SK-N-SH (cell line): ENCODE measurements at regions not wholly inside any gene's neighbourhood (a gene's known extent, or its start where the extent isn't known, plus 50 kb on each side); places are given as distances from the start of the nearest gene placed in this dataset.

ENCODE experiments used
- CTCF ChIA-PET: fragments of 300-600, 350-600 bp; formaldehyde crosslinking; extraction: SDS; loops from one replicate; lab custom pipeline; 2021; lab: Yijun Ruan, JAX
- POLR2A ChIA-PET: fragments of 350-600 bp; sonication (Branson Sonifier 250); formaldehyde crosslinking; extraction: SDS; loops from one replicate; lab custom pipeline; 2020; ENCODE audit warnings: antibody characterized with exemption, inconsistent platforms; lab: Yijun Ruan, JAX
- DNase-seq: peaks from one replicate; pipeline ENCODE4 v3.0.0; 2012
- H2AFZ ChIP-seq: fragments of 200-600 bp; sonication (generic); 2 replicates; pipeline ENCODE4 v1.8.1; 2016; ENCODE audit warnings: antibody characterized with exemption, mild to moderate bottlenecking, low read depth
- H3F3A ChIP-seq: fragments of 200-600 bp; sonication (generic); replicated peaks from 2 replicates; pipeline ENCODE3; 2016; ENCODE audit warnings: antibody characterized with exemption, mild to moderate bottlenecking; ENCODE audit not compliant: insufficient read depth
- H3K27ac ChIP-seq, 2 experiments: fragments of 200-500 bp in 1 of 2; fragments of 200-600 bp in 1 of 2; sonication (Bioruptor generic) in 1 of 2; sonication (generic), shearing (Covaris generic) in 1 of 2; 2 replicates each; pipeline versions ENCODE4 v1.5.1 to v1.6.1; 2014 to 2016; ENCODE audit warnings: low read depth in 2 of 2, inconsistent platforms in 1 of 2, low read length in 1 of 2, mild to moderate bottlenecking in 1 of 2, mixed read lengths in 1 of 2
- H3K27me3 ChIP-seq: fragments of 200-600 bp; sonication (generic), shearing (Covaris generic); 2 replicates; pipeline ENCODE4 v1.6.1; 2016; ENCODE audit warnings: mixed run types; ENCODE audit not compliant: insufficient read depth
- H3K36me3 ChIP-seq, 2 experiments: fragments of 200-500 bp in 1 of 2; fragments of 200-600 bp in 1 of 2; sonication (Bioruptor generic) in 1 of 2; sonication (generic) in 1 of 2; replicated peaks in 1 of 2; 2 replicates each; pipeline versions ENCODE3 to v1.5.1; 2014 to 2016; ENCODE audit warnings: low read length in 1 of 2, mild to moderate bottlenecking in 1 of 2; ENCODE audit not compliant: insufficient read depth in 2 of 2, control insufficient read depth in 1 of 2
- H3K4me1 ChIP-seq, 2 experiments: fragments of 200-500 bp in 1 of 2; fragments of 200-600 bp in 1 of 2; sonication (Bioruptor generic) in 1 of 2; sonication (generic), shearing (Covaris generic) in 1 of 2; 2 replicates each; pipeline versions ENCODE4 v1.5.1 to v1.6.1; 2014 to 2016; ENCODE audit warnings: low read depth in 1 of 2, low read length in 1 of 2, mixed run types in 1 of 2; ENCODE audit not compliant: insufficient read depth in 2 of 2, control insufficient read depth in 1 of 2
- H3K4me2 ChIP-seq: fragments of 200-600 bp; sonication (generic), shearing (Covaris generic); 2 replicates; pipeline ENCODE4 v1.6.1; 2017; ENCODE audit warnings: mixed run types
- H3K4me3 ChIP-seq, 2 experiments: fragments of 200-500 bp in 1 of 2; fragments of 200-600 bp in 1 of 2; sonication (Bioruptor generic) in 1 of 2; sonication (generic), shearing (Covaris generic) in 1 of 2; 2 replicates each; pipeline versions ENCODE4 v1.5.1 to v1.8.1; 2014 to 2016; ENCODE audit warnings: low read depth in 2 of 2, inconsistent platforms in 1 of 2, low read length in 1 of 2, mild to moderate bottlenecking in 1 of 2, mixed read lengths in 1 of 2, moderate library complexity in 1 of 2
- H3K79me2 ChIP-seq: fragments of 200-600 bp; sonication (generic); 2 replicates; pipeline ENCODE4 v1.8.1; 2017; ENCODE audit warnings: mild to moderate bottlenecking; ENCODE audit not compliant: insufficient read depth
- H3K9ac ChIP-seq: fragments of 200-600 bp; sonication (generic); 2 replicates; pipeline ENCODE4 v1.6.1; 2017; ENCODE audit warnings: mixed run types
- H3K9me2 ChIP-seq: fragments of 200-600 bp; sonication (generic); 2 replicates; pipeline ENCODE4 v1.6.1; 2017; ENCODE audit warnings: mixed run types
- H3K9me3 ChIP-seq: fragments of 200-600 bp; sonication (generic); 2 replicates; pipeline ENCODE4 v1.6.1; 2017; ENCODE audit warnings: mixed run types, mild to moderate bottlenecking, moderate library complexity
- H4K20me1 ChIP-seq: fragments of 200-600 bp; sonication (generic); 2 replicates; pipeline ENCODE4 v1.6.1; 2017; ENCODE audit warnings: mild to moderate bottlenecking, mixed run types; ENCODE audit not compliant: insufficient read depth
- ELF1 ChIP-seq: IDR thresholded peaks from 2 replicates; pipeline ENCODE4 v1.4.0; 2012
- EP300 ChIP-seq, 2 experiments: IDR thresholded peaks; 2 replicates each; pipeline versions ENCODE4 v1.4.0 to v1.6.1; 2012; ENCODE audit warnings: borderline replicate concordance in 1 of 2, low read depth in 1 of 2, low read length in 1 of 2
- FOXJ3 ChIP-seq: sonication (generic); formaldehyde crosslinking; IDR thresholded peaks from 2 replicates; pipeline ENCODE4 v1.5.1; 2020; ENCODE audit warnings: mild to moderate bottlenecking, missing genetic modification reagents
- FOXM1 ChIP-seq: IDR thresholded peaks from 2 replicates; pipeline ENCODE4 v1.4.0; 2012; ENCODE audit warnings: low read depth, mild to moderate bottlenecking
- GATA2 ChIP-seq: sonication (generic); formaldehyde crosslinking; IDR thresholded peaks from 2 replicates; pipeline ENCODE4 v1.5.0; 2020; ENCODE audit warnings: mild to moderate bottlenecking, missing genetic modification reagents
- IRF3 ChIP-seq: fragments of 150-350 bp; IDR thresholded peaks from 2 replicates; pipeline ENCODE4 v1.6.1; 2016; ENCODE audit warnings: mild to moderate bottlenecking, low read depth, low read length
- MAX ChIP-seq: IDR thresholded peaks from 2 replicates; pipeline ENCODE4 v1.4.0; 2012; ENCODE audit warnings: low read depth
- NRF1 ChIP-seq: IDR thresholded peaks from 2 replicates; pipeline ENCODE4 v1.6.1; 2012; ENCODE audit warnings: low read depth, mild to moderate bottlenecking, low read length
- RAD21 ChIP-seq: IDR thresholded peaks from 2 replicates; pipeline ENCODE4 v1.6.1; 2012; ENCODE audit warnings: mild to moderate bottlenecking, low read length
- RCOR1 ChIP-seq: fragments of 150-350 bp; IDR thresholded peaks from 2 replicates; pipeline ENCODE4 v1.6.1; 2017; ENCODE audit warnings: antibody characterized with exemption, low read length
- RXRA ChIP-seq: IDR thresholded peaks from 2 replicates; pipeline ENCODE4 v1.4.0; 2012; ENCODE audit warnings: low read depth, mild to moderate bottlenecking, borderline replicate concordance
- SIN3A ChIP-seq: IDR thresholded peaks from 2 replicates; pipeline ENCODE4 v1.6.1; 2012; ENCODE audit warnings: low read depth, mild to moderate bottlenecking, low read length, moderate library complexity, borderline replicate concordance
- TEAD4 ChIP-seq: IDR thresholded peaks from 2 replicates; pipeline ENCODE4 v1.4.0; 2012; ENCODE audit warnings: mild to moderate bottlenecking, borderline replicate concordance; ENCODE audit not compliant: insufficient read depth
- USF2 ChIP-seq: fragments of 150-350 bp; IDR thresholded peaks from 2 replicates; pipeline ENCODE4 v1.6.1; 2017; ENCODE audit warnings: antibody characterized with exemption, low read length, low read depth, borderline replicate concordance
- YY1 ChIP-seq: IDR thresholded peaks from 2 replicates; pipeline ENCODE4 v1.4.0; 2012; ENCODE audit warnings: low read depth, mild to moderate bottlenecking
- ZBTB33 ChIP-seq: IDR thresholded peaks from 2 replicates; pipeline ENCODE4 v1.4.0; 2012; ENCODE audit warnings: low read depth, borderline replicate concordance
- WGBS: methylation state at CpG from one replicate; pipeline ENCODE4 v1.1.6; 2017; ENCODE audit warnings: low lambda C conversion rate; 5-methylcytosine and 5-hydroxymethylcytosine counted together
- TF ChIP-seq, protein P1 (sequence below): IDR thresholded peaks from 2 replicates; pipeline ENCODE4; 2012
- TF ChIP-seq, protein P2 (sequence below): IDR thresholded peaks from 2 replicates; pipeline ENCODE4 v1.6.1; 2012; ENCODE audit warnings: mild to moderate bottlenecking, low read depth, low read length, moderate library complexity

- Histone ChIP-seq H3K4me2 (no peak overlapping the region), H3K36me3 (no peaks in the 10 kb centered on the region), H3K79me2 (no peaks in the 10 kb centered on the region), H3K9me3 (no peaks in the 10 kb centered on the region), H3K4me1 (peaks cover 0 to 5% of the 10 kb centered on the region in 2 experiments; a peak in 2 of 4 replicates), H3F3A (no peaks in the 10 kb centered on the region), H2AFZ (no peak overlapping the region), H3K9ac (no peak overlapping the region), H3K27ac (no peak overlapping the region), H3K4me3 (no peak overlapping the region), H4K20me1 (no peaks in the 10 kb centered on the region), H3K9me2 (no peaks in the 10 kb centered on the region), H3K27me3 (no peaks in the 10 kb centered on the region)
- no peak for DNase-seq
- CTCF ChIA-PET, result interaction anchor here (0.8 kb wide), 1 partner anchor 11 kb away, joined by 3 read pairs; no protein-coding TSS in a partner anchor
- WGBS, result 88% methylated on average over 1 of the region's 1 CpG
- POLR2A ChIA-PET, result no interaction called here
- no peak for TF ChIP-seq SIN3A
- TF ChIP-seq YY1, result no peak
- TF ChIP-seq, protein P1, sequence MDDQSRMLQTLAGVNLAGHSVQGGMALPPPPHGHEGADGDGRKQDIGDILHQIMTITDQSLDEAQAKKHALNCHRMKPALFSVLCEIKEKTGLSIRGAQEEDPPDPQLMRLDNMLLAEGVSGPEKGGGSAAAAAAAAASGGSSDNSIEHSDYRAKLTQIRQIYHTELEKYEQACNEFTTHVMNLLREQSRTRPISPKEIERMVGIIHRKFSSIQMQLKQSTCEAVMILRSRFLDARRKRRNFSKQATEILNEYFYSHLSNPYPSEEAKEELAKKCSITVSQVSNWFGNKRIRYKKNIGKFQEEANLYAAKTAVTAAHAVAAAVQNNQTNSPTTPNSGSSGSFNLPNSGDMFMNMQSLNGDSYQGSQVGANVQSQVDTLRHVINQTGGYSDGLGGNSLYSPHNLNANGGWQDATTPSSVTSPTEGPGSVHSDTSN, result no peak
- TF ChIP-seq RXRA, result no peak
- TF ChIP-seq, protein P2, sequence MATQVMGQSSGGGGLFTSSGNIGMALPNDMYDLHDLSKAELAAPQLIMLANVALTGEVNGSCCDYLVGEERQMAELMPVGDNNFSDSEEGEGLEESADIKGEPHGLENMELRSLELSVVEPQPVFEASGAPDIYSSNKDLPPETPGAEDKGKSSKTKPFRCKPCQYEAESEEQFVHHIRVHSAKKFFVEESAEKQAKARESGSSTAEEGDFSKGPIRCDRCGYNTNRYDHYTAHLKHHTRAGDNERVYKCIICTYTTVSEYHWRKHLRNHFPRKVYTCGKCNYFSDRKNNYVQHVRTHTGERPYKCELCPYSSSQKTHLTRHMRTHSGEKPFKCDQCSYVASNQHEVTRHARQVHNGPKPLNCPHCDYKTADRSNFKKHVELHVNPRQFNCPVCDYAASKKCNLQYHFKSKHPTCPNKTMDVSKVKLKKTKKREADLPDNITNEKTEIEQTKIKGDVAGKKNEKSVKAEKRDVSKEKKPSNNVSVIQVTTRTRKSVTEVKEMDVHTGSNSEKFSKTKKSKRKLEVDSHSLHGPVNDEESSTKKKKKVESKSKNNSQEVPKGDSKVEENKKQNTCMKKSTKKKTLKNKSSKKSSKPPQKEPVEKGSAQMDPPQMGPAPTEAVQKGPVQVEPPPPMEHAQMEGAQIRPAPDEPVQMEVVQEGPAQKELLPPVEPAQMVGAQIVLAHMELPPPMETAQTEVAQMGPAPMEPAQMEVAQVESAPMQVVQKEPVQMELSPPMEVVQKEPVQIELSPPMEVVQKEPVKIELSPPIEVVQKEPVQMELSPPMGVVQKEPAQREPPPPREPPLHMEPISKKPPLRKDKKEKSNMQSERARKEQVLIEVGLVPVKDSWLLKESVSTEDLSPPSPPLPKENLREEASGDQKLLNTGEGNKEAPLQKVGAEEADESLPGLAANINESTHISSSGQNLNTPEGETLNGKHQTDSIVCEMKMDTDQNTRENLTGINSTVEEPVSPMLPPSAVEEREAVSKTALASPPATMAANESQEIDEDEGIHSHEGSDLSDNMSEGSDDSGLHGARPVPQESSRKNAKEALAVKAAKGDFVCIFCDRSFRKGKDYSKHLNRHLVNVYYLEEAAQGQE, result no peak
- TF ChIP-seq TEAD4, result no peak
- no peak for TF ChIP-seq FOXJ3
- TF ChIP-seq FOXM1, result no peak
- no peak for TF ChIP-seq GATA2
- TF ChIP-seq ELF1, result no peak
- no peak for TF ChIP-seq RAD21
- no peak for TF ChIP-seq IRF3
- no peak for TF ChIP-seq ZBTB33
- no peak for TF ChIP-seq USF2
- no peak for TF ChIP-seq RCOR1
- no peak for TF ChIP-seq MAX
- TF ChIP-seq EP300 (IDR thresholded peaks at IDR 0.05; ENCODE audit: borderline replicate concordance in 1 of 2, low read depth in 1 of 2, low read length in 1 of 2), result no peak
- TF ChIP-seq NRF1, result no peak
These were observed 155.8 kb upstream of the ATP2B1 start for GRCh38 chr12:89864411-89864810.
